ENCODE measurements at regions not wholly inside any gene's neighbourhood (a gene's known extent, or its start where the extent isn't known, plus 50 kb on each side); places are given as distances from the start of the nearest gene placed in this dataset.

- TF ChIP-seq TEAD4 (IDR thresholded peaks at IDR 0.05) (no peak), NFIC (IDR thresholded peaks at IDR 0.05) (no peak), TAF1 (IDR thresholded peaks at IDR 0.05; ENCODE audit: low read depth) (no peak), USF1 (IDR thresholded peaks at IDR 0.05) (no peak), EP300 (IDR thresholded peaks at IDR 0.05; ENCODE audit: borderline replicate concordance) (no peak), CREB1 (IDR thresholded peaks at IDR 0.05; ENCODE audit: low read depth) (no peak), RAD21 (IDR thresholded peaks at IDR 0.05; ENCODE audit: low read depth) (no peak), MAX (IDR thresholded peaks at IDR 0.05) (no peak), ZBTB7A (IDR thresholded peaks at IDR 0.05; ENCODE audit: low read depth) (no peak), CEBPB (IDR thresholded peaks at IDR 0.05) (no peak), REST (IDR thresholded peaks at IDR 0.05; ENCODE audit: low read depth) (no peak), TCF12 (IDR thresholded peaks at IDR 0.05; ENCODE audit: low read depth) (no peak), YY1 (IDR thresholded peaks at IDR 0.05; ENCODE audit: low read depth) (no peak), EGR1 (IDR thresholded peaks at IDR 0.05) (no peak), FOXM1 (IDR thresholded peaks at IDR 0.05; ENCODE audit: borderline replicate concordance, low read depth) (no peak)
These were observed 504.2 kb downstream of the ENC1 start for GRCh38 chr5:74136276-74136825.

GRCh38 chr5:74135033-74135432, 505.5 kb downstream of the ENC1 start:
- TF ChIP-seq REST (IDR thresholded peaks at IDR 0.05; ENCODE audit: low read depth) (no peak), RAD21 (IDR thresholded peaks at IDR 0.05; ENCODE audit: low read depth) (no peak), USF1 (IDR thresholded peaks at IDR 0.05) (no peak), NFIC (IDR thresholded peaks at IDR 0.05) (no peak), TAF1 (IDR thresholded peaks at IDR 0.05; ENCODE audit: low read depth) (no peak)

- TF ChIP-seq NFIC (IDR thresholded peaks at IDR 0.05) (no peak), REST (IDR thresholded peaks at IDR 0.05; ENCODE audit: low read depth) (no peak), MAX (IDR thresholded peaks at IDR 0.05) (no peak), CREB1 (IDR thresholded peaks at IDR 0.05; ENCODE audit: low read depth) (no peak), USF1 (IDR thresholded peaks at IDR 0.05) (no peak), FOXM1 (IDR thresholded peaks at IDR 0.05; ENCODE audit: borderline replicate concordance, low read depth) (no peak), YY1 (IDR thresholded peaks at IDR 0.05; ENCODE audit: low read depth) (no peak), CEBPB (IDR thresholded peaks at IDR 0.05) (no peak)
These were observed 506.5 kb downstream of the ARHGEF28 start for GRCh38 chr5:74132485-74132884.

- TF ChIP-seq CREB1 (IDR thresholded peaks at IDR 0.05; ENCODE audit: low read depth) (no peak), TEAD4 (IDR thresholded peaks at IDR 0.05) (no peak), YY1 (IDR thresholded peaks at IDR 0.05; ENCODE audit: low read depth) (no peak), REST (IDR thresholded peaks at IDR 0.05; ENCODE audit: low read depth) (no peak), USF1 (IDR thresholded peaks at IDR 0.05) (no peak)
These were observed 505.3 kb downstream of the ARHGEF28 start for GRCh38 chr5:74131250-74131649.
